ENCODE measurements at regions not wholly inside any gene's neighbourhood (a gene's known extent, or its start where the extent isn't known, plus 50 kb on each side); places are given as distances from the start of the nearest gene placed in this dataset.

- H3K9ac ChIP-seq = no peak overlapping the region
- no peak overlapping the region for H2AFZ ChIP-seq
- H3K4me3 ChIP-seq = no peak overlapping the region
- no peaks in the 10 kb centered on the region for H3K79me2 ChIP-seq (ENCODE audit: insufficient read depth)
- no peaks in the 10 kb centered on the region for H3K4me1 ChIP-seq (ENCODE audit: insufficient read depth)
- no peak overlapping the region for H3K27ac ChIP-seq
- TF ChIP-seq EZH2phosphoT487 (IDR thresholded peaks at IDR 0.05; ENCODE audit: insufficient read depth, low read depth) = no peak
- no peak for TF ChIP-seq EZH2 (IDR thresholded peaks at IDR 0.05; ENCODE audit: insufficient read depth, poor library complexity, severe bottlenecking)
- H3K36me3 ChIP-seq (ENCODE audit: low read depth) = no peaks in the 10 kb centered on the region
- H3K27me3 ChIP-seq (replicated peaks; ENCODE audit: insufficient read depth) = peaks cover 25% of the 10 kb centered on the region; the same call in 1 of the 2 replicates
- H3K9me2 ChIP-seq (ENCODE audit: insufficient read depth) = no peaks in the 10 kb centered on the region
- H3K9me3 ChIP-seq (ENCODE audit: low read depth) = no peaks in the 10 kb centered on the region
- no peaks in the 10 kb centered on the region for H4K20me1 ChIP-seq (ENCODE audit: insufficient read depth)
- no peak for DNase-seq
- in situ Hi-C loops (cut with MboI) = no loop called here
- WGBS, 2 experiments (ENCODE audit: low coverage in 1 of 2, low lambda C conversion rate in 2 of 2, missing lambda C conversion rate in 2 of 2) = 5 to 11% methylated on average over 3 of the region's 3 CpGs
- H3F3A ChIP-seq (ENCODE audit: insufficient read depth) = no peaks in the 10 kb centered on the region
- H3K4me2 ChIP-seq (ENCODE audit: unreplicated experiment) = no peak overlapping the region
Observed at GRCh38 chr1:157279802-157280140, 141.6 kb upstream of the ETV3 start.

DNA sequence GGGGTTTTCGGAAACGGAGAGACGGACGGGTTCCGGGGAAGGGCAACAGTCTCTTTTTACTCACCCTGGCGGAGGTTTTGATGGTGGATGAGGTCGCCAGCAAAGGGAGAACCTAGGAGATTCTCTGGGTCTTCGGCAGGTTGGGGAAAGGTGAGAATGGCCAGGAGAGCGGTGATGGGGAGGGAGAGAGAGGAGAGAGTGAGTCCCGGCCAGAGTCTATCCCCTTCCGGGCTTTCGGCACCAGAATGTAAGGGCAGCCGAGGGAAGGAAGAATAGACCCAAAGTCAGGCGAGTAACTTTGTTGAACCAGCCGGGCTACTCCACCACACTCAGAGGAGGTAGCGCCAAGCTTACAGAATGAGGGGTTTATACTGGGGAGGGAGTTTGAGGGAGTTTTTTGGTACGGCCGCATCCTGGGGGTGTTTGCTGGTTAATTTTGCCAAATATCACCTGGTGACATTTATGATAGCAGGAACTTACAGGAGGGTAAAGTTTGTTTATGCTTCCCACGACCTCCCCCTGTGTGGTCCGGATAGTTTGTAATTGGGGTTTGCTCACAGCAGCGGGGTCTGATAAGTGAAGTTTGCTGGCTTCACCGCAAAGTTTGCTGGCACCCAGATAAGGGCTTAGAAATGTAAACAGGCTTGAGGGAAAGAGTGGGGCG lies 141.1 kb upstream of the ETV3 start:
- DNase-seq = no peak
- H3K9me2 ChIP-seq (ENCODE audit: insufficient read depth) = no peaks in the 10 kb centered on the region
- no peaks in the 10 kb centered on the region for H4K20me1 ChIP-seq (ENCODE audit: insufficient read depth)
- H3K4me3 ChIP-seq = no peak overlapping the region
- 25 to 28% methylated on average over 19 to 23 of the region's 23 CpGs for WGBS, 2 experiments (ENCODE audit: low coverage in 1 of 2, low lambda C conversion rate in 2 of 2, missing lambda C conversion rate in 2 of 2)
- no peak overlapping the region for H3K4me2 ChIP-seq (ENCODE audit: unreplicated experiment)
- H3K36me3 ChIP-seq (ENCODE audit: low read depth) = no peaks in the 10 kb centered on the region
- no peak overlapping the region for H3K9ac ChIP-seq
- in situ Hi-C loops (cut with MboI) = no loop called here
- no peak for TF ChIP-seq EZH2phosphoT487 (IDR thresholded peaks at IDR 0.05; ENCODE audit: insufficient read depth, low read depth)
- no peak for TF ChIP-seq EZH2 (IDR thresholded peaks at IDR 0.05; ENCODE audit: insufficient read depth, poor library complexity, severe bottlenecking)
- no peaks in the 10 kb centered on the region for H3K4me1 ChIP-seq (ENCODE audit: insufficient read depth)
- H3K27ac ChIP-seq = no peak overlapping the region
- H3K27me3 ChIP-seq (replicated peaks; ENCODE audit: insufficient read depth) = peaks cover 25% of the 10 kb centered on the region; the same call in 1 of the 2 replicates
- H3F3A ChIP-seq (ENCODE audit: insufficient read depth) = no peaks in the 10 kb centered on the region
- no peaks in the 10 kb centered on the region for H3K9me3 ChIP-seq (ENCODE audit: low read depth)
- no peak overlapping the region for H2AFZ ChIP-seq
- no peaks in the 10 kb centered on the region for H3K79me2 ChIP-seq (ENCODE audit: insufficient read depth)

DNA sequence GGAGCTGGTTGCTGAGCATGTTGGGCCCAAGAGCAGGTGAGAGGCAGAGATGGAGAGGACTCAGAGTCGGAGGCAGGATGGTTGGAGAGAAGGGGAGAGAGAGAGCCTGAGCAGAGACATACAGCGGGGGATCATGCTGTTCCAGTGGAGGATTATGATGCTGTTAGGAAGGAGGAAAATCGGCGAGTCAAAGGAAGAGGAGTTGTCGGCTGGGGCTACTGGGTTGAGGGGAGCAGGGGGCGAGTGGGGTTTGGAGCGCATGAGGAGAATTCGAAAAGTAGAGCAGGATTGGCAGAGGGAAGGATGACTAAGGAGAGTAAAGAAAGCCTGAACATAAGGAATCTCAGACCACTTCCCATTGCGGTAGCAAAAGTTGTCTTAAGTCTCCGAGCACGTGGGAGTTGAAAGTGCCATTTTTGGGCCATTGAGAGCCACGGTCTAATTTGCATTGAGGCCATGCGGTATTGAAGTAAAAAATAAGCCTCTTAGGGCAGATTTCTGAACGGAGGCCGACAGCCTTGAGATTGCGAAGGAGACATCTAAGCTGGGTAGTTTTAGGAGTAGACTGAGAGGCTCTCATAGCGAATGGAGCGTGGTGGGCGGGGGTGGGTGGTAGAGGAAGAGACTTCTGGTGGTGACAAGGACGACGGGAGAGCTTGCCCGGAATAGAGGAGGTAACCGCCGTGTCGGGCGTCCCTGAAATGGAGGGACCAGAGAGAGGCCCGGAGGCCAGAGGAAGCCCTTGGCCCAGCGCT lies 140.4 kb upstream of the ETV3 start:
- no peaks in the 10 kb centered on the region for H3K36me3 ChIP-seq (ENCODE audit: low read depth)
- no peak overlapping the region for H3K4me2 ChIP-seq (ENCODE audit: unreplicated experiment)
- H3K27ac ChIP-seq = no peak overlapping the region
- H4K20me1 ChIP-seq (ENCODE audit: insufficient read depth) = no peaks in the 10 kb centered on the region
- H3K27me3 ChIP-seq (replicated peaks; ENCODE audit: insufficient read depth) = peaks cover 25% of the 10 kb centered on the region; the same call in 1 of the 2 replicates
- H3K79me2 ChIP-seq (ENCODE audit: insufficient read depth) = no peaks in the 10 kb centered on the region
- no peaks in the 10 kb centered on the region for H3F3A ChIP-seq (ENCODE audit: insufficient read depth)
- WGBS, 2 experiments (ENCODE audit: low coverage in 1 of 2, low lambda C conversion rate in 2 of 2, missing lambda C conversion rate in 2 of 2) = 44 to 46% methylated on average over 21 to 28 of the region's 28 CpGs
- no peak for DNase-seq
- H2AFZ ChIP-seq = no peak overlapping the region
- in situ Hi-C loops (cut with MboI) = no loop called here
- H3K9me3 ChIP-seq (ENCODE audit: low read depth) = no peaks in the 10 kb centered on the region
- no peaks in the 10 kb centered on the region for H3K9me2 ChIP-seq (ENCODE audit: insufficient read depth)
- TF ChIP-seq EZH2 (IDR thresholded peaks at IDR 0.05; ENCODE audit: insufficient read depth, poor library complexity, severe bottlenecking) (peak; percentile 5), EZH2phosphoT487 (IDR thresholded peaks at IDR 0.05; ENCODE audit: insufficient read depth, low read depth) (no peak)
- H3K4me1 ChIP-seq (ENCODE audit: insufficient read depth) = no peaks in the 10 kb centered on the region
- H3K4me3 ChIP-seq = no peak overlapping the region
- H3K9ac ChIP-seq = no peak overlapping the region

- 27 to 35% methylated on average over 3 of the region's 3 CpGs for WGBS, 2 experiments (ENCODE audit: low coverage in 1 of 2, low lambda C conversion rate in 2 of 2, missing lambda C conversion rate in 2 of 2)
- H3K4me1 ChIP-seq (ENCODE audit: insufficient read depth) = no peaks in the 10 kb centered on the region
- TF ChIP-seq EZH2phosphoT487 (IDR thresholded peaks at IDR 0.05; ENCODE audit: insufficient read depth, low read depth) = no peak
- TF ChIP-seq EZH2 (IDR thresholded peaks at IDR 0.05; ENCODE audit: insufficient read depth, poor library complexity, severe bottlenecking) = no peak
- DNase-seq = no peak
- no peaks in the 10 kb centered on the region for H3K9me3 ChIP-seq (ENCODE audit: low read depth)
- in situ Hi-C loops (cut with MboI) = no loop called here
- H3K9me2 ChIP-seq (ENCODE audit: insufficient read depth) = no peaks in the 10 kb centered on the region
- H4K20me1 ChIP-seq (ENCODE audit: insufficient read depth) = no peaks in the 10 kb centered on the region
- no peak overlapping the region for H3K4me3 ChIP-seq
- H3K9ac ChIP-seq = no peak overlapping the region
- H3K36me3 ChIP-seq (ENCODE audit: low read depth) = no peaks in the 10 kb centered on the region
- no peaks in the 10 kb centered on the region for H3F3A ChIP-seq (ENCODE audit: insufficient read depth)
- H3K79me2 ChIP-seq (ENCODE audit: insufficient read depth) = no peaks in the 10 kb centered on the region
- H2AFZ ChIP-seq = no peak overlapping the region
- H3K27ac ChIP-seq = no peak overlapping the region
- no peak overlapping the region for H3K4me2 ChIP-seq (ENCODE audit: unreplicated experiment)
- H3K27me3 ChIP-seq (replicated peaks; ENCODE audit: insufficient read depth) = peaks cover 25% of the 10 kb centered on the region; the same call in 1 of the 2 replicates
Observed at GRCh38 chr1:157277913-157278312, 139.7 kb upstream of the ETV3 start.
